PC-3 (cell line): ENCODE measurements at regions not wholly inside any gene's neighbourhood (a gene's known extent, or its start where the extent isn't known, plus 50 kb on each side); places are given as distances from the start of the nearest gene placed in this dataset.

Experiments used
- CTCF ChIP-seq: fragments of 300-600 bp; sonication (generic); conservative IDR thresholded peaks from 2 replicates; pipeline ENCODE4 v1.5.1; 2017; ENCODE audit warnings: antibody characterized with exemption, low read depth, mild to moderate bottlenecking, low read length
- EZH2 ChIP-seq: fragments of 300-600 bp; sonication (generic); IDR thresholded peaks from one replicate; pipeline ENCODE4 v1.6.1; 2017; ENCODE audit warnings: antibody characterized with exemption, mild to moderate bottlenecking, low read length; ENCODE audit not compliant: unreplicated experiment
- EZH2phosphoT487 ChIP-seq: fragments of 300-600 bp; sonication (generic); IDR thresholded peaks from 2 replicates; pipeline ENCODE4 v1.6.1; 2018; ENCODE audit warnings: mild to moderate bottlenecking, antibody characterized with exemption, low read length, borderline replicate concordance

GRCh38 chr12:67137256-67137655 lies 131.9 kb upstream of the CAND1 start:
- TF ChIP-seq CTCF, result no peak
- no peak for TF ChIP-seq EZH2phosphoT487
- no peak for TF ChIP-seq EZH2
